Eye (tissue), 1 donor: ENCODE measurements at regions not wholly inside any gene's neighbourhood (a gene's known extent, or its start where the extent isn't known, plus 50 kb on each side); places are given as distances from the start of the nearest gene placed in this dataset.

Experiments used
- DNase-seq: peaks from one replicate; pipeline ENCODE4 v3.0.0-alpha.2; 2015

DNA sequence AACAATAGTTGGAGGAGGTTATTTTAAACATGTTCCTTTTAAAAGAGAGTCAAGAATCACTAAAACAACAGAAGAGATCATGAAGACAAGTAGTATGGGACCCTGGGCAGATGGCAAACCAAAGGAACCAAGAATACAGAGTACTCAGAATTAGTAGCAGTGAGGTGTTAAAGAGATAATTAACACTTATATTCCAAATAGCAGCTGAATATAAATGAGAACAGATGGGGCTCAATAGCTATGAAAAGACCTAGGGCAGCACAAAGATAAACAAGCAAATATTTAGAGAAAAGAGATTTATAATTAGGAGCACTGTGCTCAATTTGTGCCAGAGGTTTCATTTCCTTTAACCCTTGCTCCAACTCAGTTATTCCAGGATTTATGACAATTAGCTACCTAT is 159.1 kb downstream of the FAM114A2 start:
- no peak for DNase-seq

DNA sequence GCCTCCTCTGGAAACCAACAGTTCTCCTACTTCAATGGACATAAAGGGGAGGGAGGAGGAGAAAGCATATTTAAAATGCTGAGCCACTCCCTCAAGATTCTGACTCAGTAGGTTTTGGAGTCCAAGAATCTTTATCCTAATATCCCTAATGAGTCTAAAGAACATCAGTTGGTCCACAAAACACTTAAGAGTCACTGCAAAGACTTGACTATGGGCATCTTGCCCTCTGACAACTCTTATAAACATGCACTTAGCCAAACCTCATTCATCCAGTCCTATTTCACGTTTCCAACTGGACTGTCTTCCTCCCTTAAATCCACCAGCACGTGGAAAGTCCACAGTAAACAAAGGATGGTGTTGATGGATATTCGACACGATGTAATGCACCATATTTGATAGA is 172.5 kb downstream of the FAM114A2 start:
- DNase-seq = no peak

DNA sequence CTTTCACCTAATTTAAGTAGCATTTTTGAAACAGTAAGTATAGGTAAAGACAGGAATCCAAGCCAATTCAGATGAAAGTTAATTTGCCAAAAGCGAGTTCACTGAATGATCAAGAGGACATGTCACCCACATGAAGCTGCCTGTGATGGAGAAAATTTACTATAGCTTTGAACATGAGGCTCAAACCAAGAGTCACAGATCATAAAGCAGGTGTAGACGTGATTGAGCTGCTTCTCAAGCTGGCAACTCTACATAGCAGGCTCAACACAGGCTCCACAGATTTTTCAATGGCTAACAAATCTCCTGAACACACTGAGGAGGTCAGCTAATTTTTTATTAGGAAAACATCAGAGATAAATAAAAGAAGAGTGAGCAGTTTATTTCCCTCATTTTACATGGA is 173.7 kb downstream of the FAM114A2 start:
- DNase-seq = no peak

DNA sequence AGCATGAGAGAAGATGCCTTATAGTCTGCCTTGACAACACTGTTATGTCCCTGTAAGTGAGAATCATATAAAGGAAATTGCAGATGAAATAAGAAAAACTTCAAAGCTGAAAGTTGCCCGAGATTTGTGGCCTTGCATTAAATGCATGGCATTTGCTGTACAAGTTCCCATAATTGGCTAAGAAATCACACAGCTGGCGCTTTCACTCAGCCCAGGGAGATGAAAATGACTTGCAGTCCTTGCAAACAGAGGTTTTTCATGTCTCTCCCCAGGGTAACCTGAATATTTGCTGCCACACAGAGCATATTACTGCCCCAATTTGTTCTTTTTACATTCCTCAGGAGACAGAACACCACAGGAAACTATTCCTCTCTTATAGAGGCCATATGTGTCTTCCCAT is 174.8 kb downstream of the FAM114A2 start:
- DNase-seq = peak; percentile 31
